ENCODE measurements at regions not wholly inside any gene's neighbourhood (a gene's known extent, or its start where the extent isn't known, plus 50 kb on each side); places are given as distances from the start of the nearest gene placed in this dataset.

DNA sequence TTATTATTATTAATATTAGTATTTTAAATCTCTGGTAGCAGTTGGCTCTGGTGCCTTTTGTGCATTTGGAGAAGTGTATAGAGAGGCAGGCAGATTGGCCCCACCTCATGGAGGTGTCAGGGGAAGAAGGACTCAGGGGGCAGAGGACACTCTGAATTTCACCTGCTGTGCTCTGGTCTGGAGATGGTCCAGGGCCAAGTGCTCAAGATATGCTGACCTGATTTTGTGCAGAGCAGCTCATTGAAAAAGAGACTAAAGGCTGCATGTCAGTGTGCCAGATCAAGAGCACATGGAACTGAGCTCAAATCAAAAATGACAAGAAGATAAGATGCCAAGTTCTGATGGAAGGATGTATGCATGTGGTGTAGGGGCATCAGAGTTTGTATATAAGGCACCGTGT, 323.6 kb upstream of the TNP1 start:
- TF ChIP-seq POLR2A (IDR thresholded peaks at IDR 0.05; ENCODE audit: low read length), result no peak
- no peak for TF ChIP-seq GATA1 (IDR thresholded peaks at IDR 0.05; ENCODE audit: low read depth, low read length)
